Fibroblast of villous mesenchyme (primary cell): ENCODE measurements at regions not wholly inside any gene's neighbourhood (a gene's known extent, or its start where the extent isn't known, plus 50 kb on each side); places are given as distances from the start of the nearest gene placed in this dataset.

ENCODE experiments used
- DNase-seq: peaks from one replicate; pipeline ENCODE4 v3.0.0-alpha.2; 2010; ENCODE audit warnings: low read depth
- H3K4me3 ChIP-seq: 2 replicates; pipeline ENCODE4 v1.5.1; 2011; ENCODE audit warnings: low read depth, mild to moderate bottlenecking, low read length
- TF ChIP-seq, protein P1 (sequence below): IDR thresholded peaks from 2 replicates; pipeline ENCODE4 v1.5.1; 2012; ENCODE audit warnings: low read depth, mild to moderate bottlenecking, low read length; ENCODE audit not compliant: insufficient read depth

DNA sequence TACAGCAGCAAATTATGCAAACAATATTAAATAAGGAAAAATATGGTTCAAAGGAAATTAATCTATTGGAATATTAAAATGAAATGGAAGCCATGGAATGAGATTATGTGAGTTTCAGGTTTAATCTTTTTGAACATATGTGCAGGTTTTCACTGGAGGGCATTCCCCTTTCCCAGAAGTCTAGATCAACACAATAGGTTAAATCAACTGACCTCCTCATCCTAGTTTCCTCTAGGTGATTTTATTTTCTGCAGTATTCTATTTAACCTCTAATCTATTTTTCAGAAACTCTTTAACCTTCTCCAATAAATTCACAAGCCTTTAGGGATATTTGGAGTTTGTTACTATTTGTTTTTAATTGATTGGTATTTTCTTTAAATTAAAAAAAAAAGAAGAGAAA is 2657.6 kb upstream of the PCDH20 start:
- TF ChIP-seq, protein P1, sequence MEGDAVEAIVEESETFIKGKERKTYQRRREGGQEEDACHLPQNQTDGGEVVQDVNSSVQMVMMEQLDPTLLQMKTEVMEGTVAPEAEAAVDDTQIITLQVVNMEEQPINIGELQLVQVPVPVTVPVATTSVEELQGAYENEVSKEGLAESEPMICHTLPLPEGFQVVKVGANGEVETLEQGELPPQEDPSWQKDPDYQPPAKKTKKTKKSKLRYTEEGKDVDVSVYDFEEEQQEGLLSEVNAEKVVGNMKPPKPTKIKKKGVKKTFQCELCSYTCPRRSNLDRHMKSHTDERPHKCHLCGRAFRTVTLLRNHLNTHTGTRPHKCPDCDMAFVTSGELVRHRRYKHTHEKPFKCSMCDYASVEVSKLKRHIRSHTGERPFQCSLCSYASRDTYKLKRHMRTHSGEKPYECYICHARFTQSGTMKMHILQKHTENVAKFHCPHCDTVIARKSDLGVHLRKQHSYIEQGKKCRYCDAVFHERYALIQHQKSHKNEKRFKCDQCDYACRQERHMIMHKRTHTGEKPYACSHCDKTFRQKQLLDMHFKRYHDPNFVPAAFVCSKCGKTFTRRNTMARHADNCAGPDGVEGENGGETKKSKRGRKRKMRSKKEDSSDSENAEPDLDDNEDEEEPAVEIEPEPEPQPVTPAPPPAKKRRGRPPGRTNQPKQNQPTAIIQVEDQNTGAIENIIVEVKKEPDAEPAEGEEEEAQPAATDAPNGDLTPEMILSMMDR: no peak
- DNase-seq: no peak
- no peak overlapping the region for H3K4me3 ChIP-seq

DNA sequence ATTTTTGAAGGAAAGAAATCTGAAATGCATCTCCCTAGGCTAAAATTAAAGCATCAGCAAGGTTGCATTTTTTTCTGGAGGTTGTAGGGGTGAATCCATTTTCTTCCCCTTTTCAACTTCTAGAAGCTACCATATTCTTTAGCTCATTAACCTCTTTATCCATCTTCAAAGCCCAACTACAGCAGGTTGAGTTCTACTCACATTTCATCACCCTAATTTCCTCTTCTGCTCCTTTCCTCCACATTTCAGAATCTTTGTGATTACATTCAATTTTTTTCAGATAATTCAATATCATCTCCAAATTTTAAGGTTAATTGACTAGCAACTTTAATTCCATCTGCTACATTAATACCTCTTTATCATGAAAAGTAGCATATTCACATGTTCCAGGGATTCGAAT is 2655.7 kb upstream of the PCDH20 start:
- H3K4me3 ChIP-seq: no peak overlapping the region
- TF ChIP-seq, protein P1: no peak
- no peak for DNase-seq

DNA sequence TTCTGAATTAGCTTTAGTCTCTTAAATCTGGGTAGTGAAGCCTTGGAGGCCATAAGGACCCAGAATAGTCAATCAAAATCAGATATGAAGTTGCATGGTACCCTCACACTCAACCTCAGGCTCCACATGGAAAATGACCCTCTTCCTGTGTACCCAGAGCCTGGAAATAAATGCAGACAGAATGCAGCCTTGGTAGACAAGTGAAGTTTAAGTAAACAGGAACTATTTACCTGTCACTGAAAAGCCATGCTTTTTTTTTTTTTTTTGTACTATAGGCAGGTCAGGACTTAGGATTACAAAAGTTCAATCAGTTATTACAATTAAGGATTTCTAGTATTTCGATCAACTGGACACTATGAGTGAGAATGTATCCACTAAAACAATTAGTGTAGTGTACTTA is 2654.2 kb upstream of the PCDH20 start:
- TF ChIP-seq, protein P1: no peak
- no peak overlapping the region for H3K4me3 ChIP-seq
- no peak for DNase-seq

DNA sequence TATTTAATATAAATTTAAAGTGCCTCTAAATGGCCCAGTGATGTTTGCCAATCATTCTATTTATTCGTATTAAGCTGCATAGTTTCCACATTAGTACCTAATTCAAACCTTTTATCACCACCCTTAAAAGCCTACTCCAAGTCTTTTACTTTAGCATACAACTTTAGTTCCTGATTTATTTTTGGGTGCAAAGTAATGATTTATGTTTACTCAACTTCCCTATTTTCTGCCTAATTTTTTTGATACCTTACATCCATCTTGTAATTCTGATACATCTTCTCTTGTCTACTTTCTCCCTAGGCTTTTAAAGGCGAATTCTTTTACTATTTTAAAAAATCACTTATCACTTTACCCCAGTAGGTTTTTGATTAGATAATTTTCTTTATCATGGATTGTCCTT is 2651.1 kb upstream of the PCDH20 start:
- no peak overlapping the region for H3K4me3 ChIP-seq
- no peak for DNase-seq
- TF ChIP-seq, protein P1: no peak

DNA sequence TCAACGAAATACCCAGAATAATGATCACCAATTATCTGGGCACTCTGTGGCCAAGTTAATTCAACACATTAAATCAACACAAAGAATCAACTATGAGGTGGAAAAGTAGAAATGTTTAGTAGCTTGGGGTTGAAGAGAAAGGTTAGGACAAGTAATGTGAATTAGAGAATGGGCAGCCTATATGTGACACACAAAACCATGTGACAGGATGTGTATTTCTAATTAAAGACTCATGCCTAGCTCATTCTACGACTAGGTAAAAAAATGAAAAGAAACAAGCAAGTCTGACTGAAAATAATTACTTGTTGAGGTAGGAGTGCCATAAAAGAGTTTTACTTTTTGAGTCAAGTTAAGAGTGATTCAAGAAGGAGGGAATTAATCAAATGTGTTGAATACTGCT is 2646.0 kb upstream of the PCDH20 start:
- TF ChIP-seq, protein P1: no peak
- no peak for DNase-seq
- no peak overlapping the region for H3K4me3 ChIP-seq

DNA sequence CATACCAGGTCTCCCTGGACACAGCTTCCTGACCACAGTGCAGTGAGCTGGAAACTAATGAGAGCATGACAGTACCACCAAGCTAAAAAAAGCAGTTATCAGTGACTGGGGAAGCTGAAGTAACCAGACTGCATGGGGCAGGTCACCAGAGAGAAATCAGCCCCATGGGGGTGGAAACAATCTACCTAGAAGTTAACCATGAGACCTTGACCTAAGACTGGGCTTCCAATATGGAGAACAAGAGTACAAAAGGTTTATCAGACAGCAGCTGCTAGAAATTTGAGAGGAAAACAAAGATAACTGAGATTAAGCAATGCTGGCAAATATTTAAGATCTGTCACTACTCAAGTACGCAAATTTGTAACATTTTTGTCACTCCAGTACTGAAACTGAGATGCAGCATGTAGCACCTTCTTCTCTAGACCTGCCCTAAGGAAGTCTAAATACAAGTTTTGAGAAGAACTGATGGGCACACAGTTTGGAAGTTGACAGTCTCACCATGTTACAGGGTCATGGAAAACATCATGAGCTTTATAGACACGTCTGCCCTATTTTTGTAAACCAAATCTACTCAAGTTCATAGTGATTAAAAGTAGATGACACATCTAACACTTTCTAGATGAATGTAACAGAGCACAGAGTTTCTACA is 2641.8 kb upstream of the PCDH20 start:
- TF ChIP-seq, protein P1: no peak
- DNase-seq: no peak
- no peak overlapping the region for H3K4me3 ChIP-seq

DNA sequence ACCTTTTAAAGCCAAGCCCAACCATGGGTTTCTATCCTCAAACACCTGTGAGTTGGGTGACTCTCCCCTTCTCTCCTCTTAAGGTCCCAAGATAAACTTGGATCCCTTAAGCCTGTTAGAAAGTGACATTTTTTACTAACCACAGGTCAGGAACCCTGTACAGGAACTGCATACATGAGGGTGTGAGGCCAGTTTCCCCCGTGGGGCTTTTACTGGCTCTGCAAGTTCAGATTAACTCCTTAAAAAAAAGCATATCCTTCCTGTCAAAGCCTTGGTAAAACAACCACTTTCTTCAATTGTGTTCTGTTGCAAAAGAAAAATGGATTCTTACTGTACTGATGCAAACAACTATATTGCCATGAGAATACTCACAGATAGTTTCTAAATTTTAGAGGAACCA is 2638.7 kb upstream of the PCDH20 start:
- DNase-seq: no peak
- no peak overlapping the region for H3K4me3 ChIP-seq
- TF ChIP-seq, protein P1: no peak
